HL-60 (cell line): ENCODE measurements at regions not wholly inside any gene's neighbourhood (a gene's known extent, or its start where the extent isn't known, plus 50 kb on each side); places are given as distances from the start of the nearest gene placed in this dataset.
"Not testable (repeated sequence)": the region's sequence is repeated elsewhere in the genome, so short reads cannot be mapped to it uniquely, and the experiment has no call there.

Source experiments
- DNase-seq, 2 experiments: peaks; one replicate each; pipeline ENCODE4 v3.0.0-alpha.2; 2010 to 2020; ENCODE audit warnings: low read depth in 1 of 2, low spot score in 1 of 2
- H3K27ac ChIP-seq: fragments of 250-450 bp; sonication (Bioruptor Pico); replicated peaks from 2 replicates; pipeline ENCODE4 v1.5.1; 2020; ENCODE audit warnings: mild to moderate bottlenecking, moderate library complexity
- H3K27me3 ChIP-seq: fragments of 250-450 bp; sonication (Bioruptor Pico); 2 replicates; pipeline ENCODE4 v1.5.1; 2021; ENCODE audit warnings: mild to moderate bottlenecking, moderate library complexity; ENCODE audit not compliant: insufficient read depth, poor library complexity, severe bottlenecking
- H3K4me3 ChIP-seq: replicated peaks from 2 replicates; pipeline ENCODE4 v1.5.1; 2011; ENCODE audit warnings: mild to moderate bottlenecking, control low read depth, low read length; ENCODE audit not compliant: insufficient read depth
- GABPA ChIP-seq: IDR thresholded peaks from 2 replicates; pipeline ENCODE4 v1.6.1; 2012; ENCODE audit warnings: low read depth
- POLR2AphosphoS5 ChIP-seq: IDR thresholded peaks from 2 replicates; pipeline ENCODE4 v1.6.1; 2012; ENCODE audit warnings: low read depth
- SPI1 ChIP-seq: IDR thresholded peaks from 2 replicates; pipeline ENCODE4 v1.6.1; 2012; ENCODE audit warnings: low read depth, mild to moderate bottlenecking, borderline replicate concordance
- TF ChIP-seq, protein P1 (sequence below): IDR thresholded peaks from one replicate; pipeline ENCODE4 v1.5.1; 2011; ENCODE audit warnings: low read length, control low read depth, inconsistent platforms; ENCODE audit not compliant: insufficient read depth
- TF ChIP-seq, protein P2 (sequence below): IDR thresholded peaks from 2 replicates; pipeline ENCODE4 v1.6.1; 2012; ENCODE audit warnings: low read depth; ENCODE audit not compliant: insufficient replicate concordance

DNA sequence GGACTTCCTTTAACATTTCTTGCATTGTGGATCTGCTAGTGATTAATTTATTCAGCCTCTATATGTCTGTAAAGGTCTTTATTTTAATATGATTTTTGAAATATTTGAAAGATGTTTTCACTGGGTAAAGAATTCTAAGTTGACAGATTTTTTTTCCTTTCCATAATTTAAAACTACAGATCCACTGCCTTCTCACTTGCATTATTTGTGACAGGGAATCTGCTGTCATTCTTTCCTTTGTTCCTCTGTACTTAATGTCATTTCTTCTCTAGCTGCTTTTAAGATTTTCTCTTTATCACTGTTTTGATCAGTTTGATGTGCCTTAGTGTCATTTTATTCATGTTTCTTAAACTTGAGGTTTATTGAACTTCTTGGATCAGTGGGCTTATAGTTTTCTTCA is 159.9 kb downstream of the CYB561 start:
- TF ChIP-seq SPI1 (no peak), POLR2AphosphoS5 (no peak), GABPA (no peak)
- TF ChIP-seq, protein P1, sequence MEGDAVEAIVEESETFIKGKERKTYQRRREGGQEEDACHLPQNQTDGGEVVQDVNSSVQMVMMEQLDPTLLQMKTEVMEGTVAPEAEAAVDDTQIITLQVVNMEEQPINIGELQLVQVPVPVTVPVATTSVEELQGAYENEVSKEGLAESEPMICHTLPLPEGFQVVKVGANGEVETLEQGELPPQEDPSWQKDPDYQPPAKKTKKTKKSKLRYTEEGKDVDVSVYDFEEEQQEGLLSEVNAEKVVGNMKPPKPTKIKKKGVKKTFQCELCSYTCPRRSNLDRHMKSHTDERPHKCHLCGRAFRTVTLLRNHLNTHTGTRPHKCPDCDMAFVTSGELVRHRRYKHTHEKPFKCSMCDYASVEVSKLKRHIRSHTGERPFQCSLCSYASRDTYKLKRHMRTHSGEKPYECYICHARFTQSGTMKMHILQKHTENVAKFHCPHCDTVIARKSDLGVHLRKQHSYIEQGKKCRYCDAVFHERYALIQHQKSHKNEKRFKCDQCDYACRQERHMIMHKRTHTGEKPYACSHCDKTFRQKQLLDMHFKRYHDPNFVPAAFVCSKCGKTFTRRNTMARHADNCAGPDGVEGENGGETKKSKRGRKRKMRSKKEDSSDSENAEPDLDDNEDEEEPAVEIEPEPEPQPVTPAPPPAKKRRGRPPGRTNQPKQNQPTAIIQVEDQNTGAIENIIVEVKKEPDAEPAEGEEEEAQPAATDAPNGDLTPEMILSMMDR = no peak
- TF ChIP-seq, protein P2, sequence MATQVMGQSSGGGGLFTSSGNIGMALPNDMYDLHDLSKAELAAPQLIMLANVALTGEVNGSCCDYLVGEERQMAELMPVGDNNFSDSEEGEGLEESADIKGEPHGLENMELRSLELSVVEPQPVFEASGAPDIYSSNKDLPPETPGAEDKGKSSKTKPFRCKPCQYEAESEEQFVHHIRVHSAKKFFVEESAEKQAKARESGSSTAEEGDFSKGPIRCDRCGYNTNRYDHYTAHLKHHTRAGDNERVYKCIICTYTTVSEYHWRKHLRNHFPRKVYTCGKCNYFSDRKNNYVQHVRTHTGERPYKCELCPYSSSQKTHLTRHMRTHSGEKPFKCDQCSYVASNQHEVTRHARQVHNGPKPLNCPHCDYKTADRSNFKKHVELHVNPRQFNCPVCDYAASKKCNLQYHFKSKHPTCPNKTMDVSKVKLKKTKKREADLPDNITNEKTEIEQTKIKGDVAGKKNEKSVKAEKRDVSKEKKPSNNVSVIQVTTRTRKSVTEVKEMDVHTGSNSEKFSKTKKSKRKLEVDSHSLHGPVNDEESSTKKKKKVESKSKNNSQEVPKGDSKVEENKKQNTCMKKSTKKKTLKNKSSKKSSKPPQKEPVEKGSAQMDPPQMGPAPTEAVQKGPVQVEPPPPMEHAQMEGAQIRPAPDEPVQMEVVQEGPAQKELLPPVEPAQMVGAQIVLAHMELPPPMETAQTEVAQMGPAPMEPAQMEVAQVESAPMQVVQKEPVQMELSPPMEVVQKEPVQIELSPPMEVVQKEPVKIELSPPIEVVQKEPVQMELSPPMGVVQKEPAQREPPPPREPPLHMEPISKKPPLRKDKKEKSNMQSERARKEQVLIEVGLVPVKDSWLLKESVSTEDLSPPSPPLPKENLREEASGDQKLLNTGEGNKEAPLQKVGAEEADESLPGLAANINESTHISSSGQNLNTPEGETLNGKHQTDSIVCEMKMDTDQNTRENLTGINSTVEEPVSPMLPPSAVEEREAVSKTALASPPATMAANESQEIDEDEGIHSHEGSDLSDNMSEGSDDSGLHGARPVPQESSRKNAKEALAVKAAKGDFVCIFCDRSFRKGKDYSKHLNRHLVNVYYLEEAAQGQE = no peak
- Histone ChIP-seq H3K4me3 (no peak overlapping the region), H3K27ac (no peak overlapping the region), H3K27me3 (no peaks in the 10 kb centered on the region)
- DNase-seq = no peak

DNA sequence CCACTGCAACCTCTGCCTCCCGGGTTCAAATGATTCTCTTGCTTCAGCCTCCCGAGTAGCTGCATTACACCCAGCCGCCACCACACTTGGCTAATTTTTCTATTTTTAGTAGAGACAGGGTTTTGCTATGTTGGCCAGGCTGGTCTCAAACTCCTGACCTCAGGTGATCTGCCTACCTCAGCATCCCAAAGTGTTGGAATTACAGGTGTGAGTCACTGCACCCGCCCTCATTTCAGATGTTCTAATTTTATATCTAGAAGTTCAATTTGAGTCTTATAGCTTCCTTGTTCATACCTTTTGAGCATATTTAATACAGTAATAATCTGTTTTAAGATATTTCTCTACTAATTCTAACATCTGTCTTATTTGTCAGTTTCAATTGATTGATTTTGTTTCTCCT is 159.1 kb downstream of the CYB561 start:
- H3K27me3 ChIP-seq, H3K27ac ChIP-seq, H3K4me3 ChIP-seq, DNase-seq: not testable (repeated sequence)

DNA sequence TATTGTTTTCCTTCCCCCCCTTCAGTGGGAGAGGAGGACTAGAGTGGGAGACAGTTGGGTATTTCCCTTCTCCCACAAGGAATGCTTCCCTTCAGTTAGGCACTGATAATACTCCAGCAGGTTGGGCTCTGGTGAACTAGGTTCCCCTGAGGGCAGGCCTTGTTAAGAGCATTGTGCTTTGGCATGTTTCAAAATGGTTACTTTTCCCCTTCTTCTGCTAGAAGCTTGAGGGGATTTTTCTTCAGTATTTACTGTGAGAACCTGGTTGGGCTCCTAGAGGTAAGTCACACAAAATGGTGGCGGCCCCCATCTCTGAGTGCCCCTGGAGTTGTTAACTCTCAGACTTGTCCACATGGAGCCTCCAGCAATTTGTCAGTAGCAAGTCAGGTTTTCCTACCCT is 156.2 kb downstream of the CYB561 start:
- Histone ChIP-seq H3K27ac (no peak overlapping the region), H3K4me3 (no peak overlapping the region), H3K27me3 (no peaks in the 10 kb centered on the region)
- TF ChIP-seq, protein P1 = no peak
- TF ChIP-seq, protein P2 = no peak
- no peak for TF ChIP-seq POLR2AphosphoS5
- no peak for DNase-seq

DNA sequence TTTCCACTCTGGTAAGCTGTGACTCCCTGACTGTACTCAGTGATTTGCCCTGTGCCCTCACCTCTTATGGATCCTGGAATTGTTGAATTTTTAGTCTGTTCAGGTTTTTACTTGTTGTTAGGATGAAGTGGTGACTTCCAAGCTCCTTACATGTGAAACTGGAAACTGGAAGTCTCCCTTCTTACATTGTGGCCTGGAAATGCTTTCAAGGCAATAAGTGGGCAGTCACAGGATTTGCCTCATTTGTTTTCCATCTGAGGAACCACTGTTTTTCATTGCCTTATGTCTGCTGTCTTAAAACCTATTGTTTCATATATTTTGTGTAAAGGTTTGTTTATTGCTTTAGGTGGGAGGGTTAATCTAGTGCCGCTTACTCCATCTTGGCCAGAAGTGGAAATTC is 155.8 kb downstream of the CYB561 start:
- Histone ChIP-seq H3K27ac (no peak overlapping the region), H3K4me3 (no peak overlapping the region)
- DNase-seq = no peak

More for the DNA sequence above, 155.8 kb downstream of the CYB561 start:
- H3K27me3 ChIP-seq = no peaks in the 10 kb centered on the region
- TF ChIP-seq GABPA = no peak
- no peak for TF ChIP-seq SPI1
- TF ChIP-seq, protein P2 = no peak
- TF ChIP-seq, protein P1 = no peak
- no peak for TF ChIP-seq POLR2AphosphoS5
